ENCODE measurements at regions not wholly inside any gene's neighbourhood (a gene's known extent, or its start where the extent isn't known, plus 50 kb on each side); places are given as distances from the start of the nearest gene placed in this dataset.

GRCh38 chr5:36385495-36385894 is 83.8 kb upstream of the RANBP3L start:
- H3K9me3 ChIP-seq (ENCODE audit: insufficient read depth, low read length, severe bottlenecking) = no peaks in the 10 kb centered on the region
- no peak overlapping the region for H3K4me2 ChIP-seq (ENCODE audit: insufficient read depth, low read length)
- no peak for TF ChIP-seq CTCF (IDR thresholded peaks at IDR 0.05; ENCODE audit: borderline replicate concordance, extremely low read depth, low read length, poor library complexity, severe bottlenecking)
- no peak for TF ChIP-seq EZH2 (IDR thresholded peaks at IDR 0.05; ENCODE audit: borderline replicate concordance, low read depth, low read length, severe bottlenecking)
- ATAC-seq (ENCODE audit: insufficient read depth, low read depth) (no peak), DNase-seq (no peak)
- H3K9ac ChIP-seq (ENCODE audit: low read depth, low read length) = no peak overlapping the region
- no peaks in the 10 kb centered on the region for H4K20me1 ChIP-seq (ENCODE audit: insufficient read depth, low read length)
- H3K79me2 ChIP-seq (ENCODE audit: insufficient read depth, low read length) = no peaks in the 10 kb centered on the region
- H3K36me3 ChIP-seq (ENCODE audit: insufficient read depth, low read length) = no peaks in the 10 kb centered on the region
- no peak overlapping the region for H3K27ac ChIP-seq (ENCODE audit: low read length)
- H3K4me3 ChIP-seq (ENCODE audit: low read depth in 1 of 2, low read length in 2 of 2) = no peak overlapping the region
- H3K4me1 ChIP-seq (ENCODE audit: insufficient read depth, low read length) = no peaks in the 10 kb centered on the region
- peaks cover 13% of the 10 kb centered on the region for H3K27me3 ChIP-seq (ENCODE audit: insufficient read depth, low read length, poor library complexity)
- no peak overlapping the region for H2AFZ ChIP-seq (ENCODE audit: low read depth, low read length)

- ATAC-seq (ENCODE audit: insufficient read depth, low read depth) = no peak
- Histone ChIP-seq H3K4me3 (ENCODE audit: low read depth in 1 of 2, low read length in 2 of 2) (no peak overlapping the region), H2AFZ (ENCODE audit: low read depth, low read length) (no peak overlapping the region), H3K79me2 (ENCODE audit: insufficient read depth, low read length) (no peaks in the 10 kb centered on the region), H3K4me1 (ENCODE audit: insufficient read depth, low read length) (no peaks in the 10 kb centered on the region), H3K9ac (ENCODE audit: low read depth, low read length) (no peak overlapping the region), H3K9me3 (ENCODE audit: insufficient read depth, low read length, severe bottlenecking) (no peaks in the 10 kb centered on the region), H3K4me2 (ENCODE audit: insufficient read depth, low read length) (no peak overlapping the region), H3K36me3 (ENCODE audit: insufficient read depth, low read length) (no peaks in the 10 kb centered on the region), H3K27ac (ENCODE audit: low read length) (no peak overlapping the region), H4K20me1 (ENCODE audit: insufficient read depth, low read length) (no peaks in the 10 kb centered on the region), H3K27me3 (ENCODE audit: insufficient read depth, low read length, poor library complexity) (peaks cover 27% of the 10 kb centered on the region)
- DNase-seq = no peak
- TF ChIP-seq EZH2 (IDR thresholded peaks at IDR 0.05; ENCODE audit: borderline replicate concordance, low read depth, low read length, severe bottlenecking) (no peak), CTCF (IDR thresholded peaks at IDR 0.05; ENCODE audit: borderline replicate concordance, extremely low read depth, low read length, poor library complexity, severe bottlenecking) (no peak)
Measured at GRCh38 chr5:36388288-36388687, 86.6 kb upstream of the RANBP3L start.

- Histone ChIP-seq H3K4me1 (ENCODE audit: insufficient read depth, low read length) (no peaks in the 10 kb centered on the region), H3K4me3 (ENCODE audit: low read depth in 1 of 2, low read length in 2 of 2) (no peak overlapping the region), H4K20me1 (ENCODE audit: insufficient read depth, low read length) (no peaks in the 10 kb centered on the region), H3K9ac (ENCODE audit: low read depth, low read length) (no peak overlapping the region), H3K27me3 (ENCODE audit: insufficient read depth, low read length, poor library complexity) (peaks cover 27% of the 10 kb centered on the region), H3K79me2 (ENCODE audit: insufficient read depth, low read length) (no peaks in the 10 kb centered on the region), H3K9me3 (ENCODE audit: insufficient read depth, low read length, severe bottlenecking) (no peaks in the 10 kb centered on the region), H3K4me2 (ENCODE audit: insufficient read depth, low read length) (no peak overlapping the region), H3K36me3 (ENCODE audit: insufficient read depth, low read length) (no peaks in the 10 kb centered on the region), H2AFZ (ENCODE audit: low read depth, low read length) (no peak overlapping the region), H3K27ac (ENCODE audit: low read length) (no peak overlapping the region)
- DNase-seq = no peak
- ATAC-seq (ENCODE audit: insufficient read depth, low read depth) = no peak
- TF ChIP-seq CTCF (IDR thresholded peaks at IDR 0.05; ENCODE audit: borderline replicate concordance, extremely low read depth, low read length, poor library complexity, severe bottlenecking) (no peak), EZH2 (IDR thresholded peaks at IDR 0.05; ENCODE audit: borderline replicate concordance, low read depth, low read length, severe bottlenecking) (no peak)
Measured at GRCh38 chr5:36389245-36389644, 87.5 kb upstream of the RANBP3L start.

- no peaks in the 10 kb centered on the region for H3K36me3 ChIP-seq (ENCODE audit: insufficient read depth, low read length)
- ATAC-seq (ENCODE audit: insufficient read depth, low read depth) = no peak
- no peak overlapping the region for H3K4me2 ChIP-seq (ENCODE audit: insufficient read depth, low read length)
Measured at GRCh38 chr5:36390640-36391039, 88.9 kb upstream of the RANBP3L start.

More at GRCh38 chr5:36390640-36391039, 88.9 kb upstream of the RANBP3L start:
- Histone ChIP-seq H3K4me1 (ENCODE audit: insufficient read depth, low read length) (no peaks in the 10 kb centered on the region), H3K9ac (ENCODE audit: low read depth, low read length) (no peak overlapping the region), H2AFZ (ENCODE audit: low read depth, low read length) (no peak overlapping the region), H3K79me2 (ENCODE audit: insufficient read depth, low read length) (no peaks in the 10 kb centered on the region), H4K20me1 (ENCODE audit: insufficient read depth, low read length) (no peaks in the 10 kb centered on the region), H3K27ac (ENCODE audit: low read length) (no peak overlapping the region), H3K27me3 (ENCODE audit: insufficient read depth, low read length, poor library complexity) (peaks cover 25% of the 10 kb centered on the region), H3K9me3 (ENCODE audit: insufficient read depth, low read length, severe bottlenecking) (no peaks in the 10 kb centered on the region), H3K4me3 (ENCODE audit: low read depth in 1 of 2, low read length in 2 of 2) (no peak overlapping the region)
- DNase-seq = no peak
- TF ChIP-seq EZH2 (IDR thresholded peaks at IDR 0.05; ENCODE audit: borderline replicate concordance, low read depth, low read length, severe bottlenecking) (no peak), CTCF (IDR thresholded peaks at IDR 0.05; ENCODE audit: borderline replicate concordance, extremely low read depth, low read length, poor library complexity, severe bottlenecking) (no peak)
